Testis (tissue), 2 donors: ENCODE measurements at regions not wholly inside any gene's neighbourhood (a gene's known extent, or its start where the extent isn't known, plus 50 kb on each side); places are given as distances from the start of the nearest gene placed in this dataset.

ENCODE experiments used
- POLR2A ChIP-seq: fragments of 450-650 bp; IDR thresholded peaks from one replicate; pipeline ENCODE4 v1.6.1; 2017; ENCODE audit warnings: antibody characterized with exemption, mild to moderate bottlenecking, moderate library complexity
- TF ChIP-seq, protein P1 (sequence below), 3 experiments: fragments of 450-650 bp in 2 of 3; fragments of 200-600 bp in 1 of 3; sonication (generic) in 1 of 3; IDR thresholded peaks; one replicate each; pipeline ENCODE4 v1.5.1; 2016 to 2019; ENCODE audit warnings: antibody characterized with exemption in 3 of 3, mild to moderate bottlenecking in 2 of 3, moderate library complexity in 1 of 3

DNA sequence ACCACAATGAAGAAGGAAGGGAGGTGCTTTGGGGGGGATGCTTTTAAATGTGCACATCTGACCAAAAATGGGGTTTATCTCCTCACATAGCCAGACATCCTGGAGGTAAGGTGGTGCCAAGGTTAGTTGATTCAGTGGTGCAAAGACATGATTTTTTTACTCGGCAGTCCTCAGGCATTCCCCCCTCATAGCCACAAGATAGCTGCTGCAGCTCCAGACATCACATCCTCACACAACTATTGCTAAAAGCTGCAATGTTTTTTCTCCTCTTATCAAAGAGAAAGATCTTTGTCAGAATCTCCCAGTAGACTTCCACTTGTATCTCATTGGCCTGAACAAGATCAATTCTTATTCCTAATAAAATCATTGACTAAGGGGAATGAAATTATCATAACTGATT is 141.3 kb upstream of the ZNF438 start:
- no peak for TF ChIP-seq POLR2A
- TF ChIP-seq, protein P1, sequence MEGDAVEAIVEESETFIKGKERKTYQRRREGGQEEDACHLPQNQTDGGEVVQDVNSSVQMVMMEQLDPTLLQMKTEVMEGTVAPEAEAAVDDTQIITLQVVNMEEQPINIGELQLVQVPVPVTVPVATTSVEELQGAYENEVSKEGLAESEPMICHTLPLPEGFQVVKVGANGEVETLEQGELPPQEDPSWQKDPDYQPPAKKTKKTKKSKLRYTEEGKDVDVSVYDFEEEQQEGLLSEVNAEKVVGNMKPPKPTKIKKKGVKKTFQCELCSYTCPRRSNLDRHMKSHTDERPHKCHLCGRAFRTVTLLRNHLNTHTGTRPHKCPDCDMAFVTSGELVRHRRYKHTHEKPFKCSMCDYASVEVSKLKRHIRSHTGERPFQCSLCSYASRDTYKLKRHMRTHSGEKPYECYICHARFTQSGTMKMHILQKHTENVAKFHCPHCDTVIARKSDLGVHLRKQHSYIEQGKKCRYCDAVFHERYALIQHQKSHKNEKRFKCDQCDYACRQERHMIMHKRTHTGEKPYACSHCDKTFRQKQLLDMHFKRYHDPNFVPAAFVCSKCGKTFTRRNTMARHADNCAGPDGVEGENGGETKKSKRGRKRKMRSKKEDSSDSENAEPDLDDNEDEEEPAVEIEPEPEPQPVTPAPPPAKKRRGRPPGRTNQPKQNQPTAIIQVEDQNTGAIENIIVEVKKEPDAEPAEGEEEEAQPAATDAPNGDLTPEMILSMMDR (IDR thresholded peaks at IDR 0.05), result no peak
